Central memory CD8-positive, alpha-beta T cell (primary cell): ENCODE measurements at regions not wholly inside any gene's neighbourhood (a gene's known extent, or its start where the extent isn't known, plus 50 kb on each side); places are given as distances from the start of the nearest gene placed in this dataset.

Experiments used
- ATAC-seq: fragments of 150-1000 bp; cut with Tn5 transposase; replicated peaks from 2 replicates; pipeline ENCODE4 v1.10.0; 2022; ENCODE audit warnings: mild to moderate bottlenecking, moderate FRiP score, moderate number of reproducible peaks; ENCODE audit not compliant: poor library complexity, severe bottlenecking; ENCODE audit errors: extremely low read depth
- DNase-seq, 2 donors: peaks; one replicate each; pipeline ENCODE4 v3.0.0; 2021; ENCODE audit warnings: low spot score in 2 of 2
- H3K27ac Mint-ChIP-seq: one replicate; pipeline ENCODE4 v1.8.0; 2022; ENCODE audit warnings: low read depth, mild to moderate bottlenecking, moderate library complexity, mixed read lengths
- H3K27me3 Mint-ChIP-seq: one replicate; pipeline ENCODE4 v1.8.0; 2022; ENCODE audit warnings: mixed read lengths
- H3K36me3 Mint-ChIP-seq: one replicate; pipeline ENCODE4 v1.8.0; 2022; ENCODE audit warnings: mild to moderate bottlenecking, moderate library complexity, mixed read lengths; ENCODE audit not compliant: insufficient read depth
- H3K4me1 Mint-ChIP-seq: one replicate; pipeline ENCODE4 v1.8.0; 2022; ENCODE audit warnings: mixed read lengths
- H3K4me3 Mint-ChIP-seq: one replicate; pipeline ENCODE4 v1.8.0; 2022; ENCODE audit warnings: mild to moderate bottlenecking, moderate library complexity, mixed read lengths
- H3K9me3 Mint-ChIP-seq: one replicate; pipeline ENCODE4 v1.8.0; 2022; ENCODE audit warnings: mixed read lengths

DNA sequence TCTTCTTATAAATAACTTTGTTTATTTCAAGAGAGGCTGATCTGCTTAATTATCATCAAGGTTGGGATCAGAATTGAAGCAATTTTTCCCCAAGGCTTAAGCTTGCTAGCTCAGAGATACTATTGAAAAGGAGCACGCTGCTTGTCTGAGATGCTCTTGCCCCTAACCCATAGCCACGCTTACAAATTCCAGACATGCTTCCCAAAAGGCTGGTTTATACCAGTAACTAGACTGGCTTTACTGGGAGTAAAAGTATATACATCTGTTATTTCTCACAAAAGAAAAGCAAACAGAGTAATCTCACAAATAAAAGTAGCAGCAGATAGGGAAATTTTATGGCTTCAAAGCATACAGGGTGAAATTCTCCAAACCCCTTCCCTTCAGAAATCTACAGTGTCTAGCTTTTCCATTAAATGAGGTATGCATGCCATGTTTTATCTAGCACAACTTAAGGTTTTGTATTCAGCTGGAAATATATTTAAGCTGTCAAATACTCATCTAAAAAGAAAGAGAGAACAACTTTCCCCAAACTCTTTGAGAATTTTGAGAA lies 163.2 kb upstream of the TRPC7 start:
- H3K27ac Mint-ChIP-seq = no peak overlapping the region
- ATAC-seq = no peak

DNA sequence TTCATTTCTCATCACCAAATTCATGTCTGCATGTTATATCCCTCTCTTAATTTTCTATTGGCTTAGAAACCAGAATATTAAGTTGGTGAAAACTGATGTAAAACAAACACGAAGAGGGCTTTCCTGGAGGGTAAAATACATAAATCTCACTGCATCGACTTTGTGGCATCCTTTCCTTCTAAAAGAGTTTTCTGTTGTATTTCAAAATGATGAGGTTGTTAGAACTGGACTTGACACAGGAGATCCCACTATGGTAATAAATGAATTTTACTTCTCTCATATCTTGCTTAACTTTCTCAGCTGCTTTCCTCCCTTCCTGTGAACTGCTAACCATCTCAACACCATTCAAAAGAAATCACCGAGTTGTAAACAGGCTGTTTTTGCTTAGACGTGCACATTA lies 162.0 kb upstream of the TRPC7 start:
- H3K27ac Mint-ChIP-seq = no peak overlapping the region
- ATAC-seq = no peak
- DNase-seq = no peak
- no peaks in the 10 kb centered on the region for H3K4me1 Mint-ChIP-seq
- H3K9me3 Mint-ChIP-seq = no peaks in the 10 kb centered on the region
- H3K36me3 Mint-ChIP-seq = peaks cover 1% of the 10 kb centered on the region
- no peaks in the 10 kb centered on the region for H3K27me3 Mint-ChIP-seq
- no peak overlapping the region for H3K4me3 Mint-ChIP-seq

More for the DNA sequence above, 163.2 kb upstream of the TRPC7 start:
- no peaks in the 10 kb centered on the region for H3K27me3 Mint-ChIP-seq
- H3K4me1 Mint-ChIP-seq = no peaks in the 10 kb centered on the region
- H3K36me3 Mint-ChIP-seq = peaks cover 1% of the 10 kb centered on the region
- H3K4me3 Mint-ChIP-seq = no peak overlapping the region
- DNase-seq = no peak
- H3K9me3 Mint-ChIP-seq = no peaks in the 10 kb centered on the region

DNA sequence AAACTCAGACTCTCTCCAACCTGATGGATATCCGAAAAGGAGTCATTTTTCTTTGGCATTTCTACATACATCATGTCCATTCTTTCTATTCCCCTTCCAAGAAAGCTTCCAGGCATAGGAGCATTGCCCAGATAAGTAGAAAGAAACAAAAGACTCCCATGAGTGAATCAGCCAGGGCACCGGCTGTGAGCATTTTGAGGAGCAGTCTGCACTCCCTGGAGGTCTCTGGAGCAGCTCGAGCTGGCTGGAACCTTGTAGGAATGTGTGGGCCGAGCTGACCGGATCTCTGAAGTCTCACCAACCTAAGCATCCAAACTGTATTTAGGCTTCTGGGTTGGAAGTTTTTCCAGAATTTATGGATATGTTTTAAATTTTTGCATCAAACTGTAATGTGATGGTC lies 161.4 kb upstream of the TRPC7 start:
- no peaks in the 10 kb centered on the region for H3K27me3 Mint-ChIP-seq
- peaks cover 1% of the 10 kb centered on the region for H3K36me3 Mint-ChIP-seq
- DNase-seq = no peak
- H3K4me1 Mint-ChIP-seq = no peaks in the 10 kb centered on the region
- no peaks in the 10 kb centered on the region for H3K9me3 Mint-ChIP-seq
- H3K27ac Mint-ChIP-seq = no peak overlapping the region
- ATAC-seq = no peak
- no peak overlapping the region for H3K4me3 Mint-ChIP-seq

DNA sequence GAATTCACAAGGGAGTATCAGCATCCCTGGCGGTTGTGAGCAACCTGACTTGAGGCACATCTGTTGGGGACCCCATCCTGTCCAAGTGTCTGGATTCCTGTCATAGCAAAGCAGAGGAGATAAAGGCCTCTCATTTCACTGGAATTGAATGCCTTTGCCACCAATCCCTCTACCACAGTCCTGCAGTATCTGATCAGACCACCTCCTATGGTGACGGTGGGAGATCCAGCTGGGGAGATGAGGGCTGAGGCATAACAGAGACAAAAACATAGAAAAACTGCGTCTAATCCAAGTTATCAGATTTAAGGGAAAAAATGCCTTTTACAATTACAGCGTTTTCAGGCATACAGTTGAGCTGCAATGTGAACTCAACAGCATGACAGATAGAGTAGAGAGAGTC lies 160.7 kb upstream of the TRPC7 start:
- no peak for ATAC-seq
- H3K27ac Mint-ChIP-seq = no peak overlapping the region
- peaks cover 1% of the 10 kb centered on the region for H3K36me3 Mint-ChIP-seq
- no peak for DNase-seq
- H3K27me3 Mint-ChIP-seq = no peaks in the 10 kb centered on the region
- H3K9me3 Mint-ChIP-seq = no peaks in the 10 kb centered on the region
- no peaks in the 10 kb centered on the region for H3K4me1 Mint-ChIP-seq
- H3K4me3 Mint-ChIP-seq = no peak overlapping the region

DNA sequence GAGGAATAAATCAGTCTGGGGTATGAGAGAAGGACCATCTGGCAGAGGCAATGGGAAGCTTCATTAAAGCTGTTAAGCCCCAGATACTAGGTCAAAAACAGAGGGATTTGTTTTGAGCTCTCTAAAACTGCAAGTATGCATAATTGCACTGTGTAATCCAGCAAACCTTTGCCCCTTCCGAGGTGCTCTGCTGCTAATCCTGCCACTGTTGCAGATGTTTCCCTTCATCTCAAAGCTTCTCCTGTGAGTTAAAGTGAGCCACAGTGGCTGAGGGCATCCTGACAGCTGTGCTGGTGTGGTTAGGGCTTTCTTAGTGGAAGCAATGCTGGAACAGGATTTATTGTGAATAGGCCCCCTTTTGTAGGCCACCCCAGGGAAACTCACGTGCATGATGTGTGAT lies 160.3 kb upstream of the TRPC7 start:
- H3K4me3 Mint-ChIP-seq = no peak overlapping the region
- H3K36me3 Mint-ChIP-seq = peaks cover 1% of the 10 kb centered on the region
- no peak for ATAC-seq
- no peaks in the 10 kb centered on the region for H3K27me3 Mint-ChIP-seq
- no peak overlapping the region for H3K27ac Mint-ChIP-seq
- H3K9me3 Mint-ChIP-seq = no peaks in the 10 kb centered on the region
- DNase-seq = no peak
- no peaks in the 10 kb centered on the region for H3K4me1 Mint-ChIP-seq

DNA sequence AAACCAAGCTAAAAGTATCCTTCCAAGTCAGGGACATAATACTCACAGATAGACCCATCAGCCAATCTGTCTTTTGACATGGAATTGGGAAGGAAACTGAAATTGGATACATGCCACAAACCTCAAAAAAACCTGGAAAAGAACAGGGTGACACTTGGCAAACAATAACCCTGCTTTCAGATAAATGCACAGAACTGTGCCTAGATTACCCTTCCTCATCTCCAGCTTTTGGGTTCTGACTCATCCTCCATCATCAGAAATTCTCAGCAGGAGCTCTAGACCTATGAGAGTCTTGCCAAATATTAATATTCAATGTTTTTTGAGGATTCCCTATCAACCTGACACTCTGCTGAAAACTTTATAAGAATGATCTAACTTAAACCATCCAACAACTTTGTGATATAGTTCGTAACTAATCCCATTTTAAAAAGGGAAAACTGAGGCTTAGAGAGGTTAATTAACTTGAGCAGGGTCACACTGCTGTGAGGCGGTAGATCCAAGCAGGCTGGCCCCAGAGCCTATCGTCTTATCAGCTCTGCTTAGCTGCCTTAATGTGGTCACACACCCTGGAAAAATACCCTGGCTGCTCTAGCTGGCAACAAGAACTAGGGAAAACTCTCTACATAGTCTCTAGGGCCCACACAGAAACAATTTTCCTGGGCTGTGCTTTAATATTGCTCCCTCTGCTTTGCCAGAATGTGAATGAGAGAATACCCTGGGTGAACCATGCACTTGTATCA lies 157.0 kb upstream of the TRPC7 start:
- Mint-ChIP-seq H3K27ac (no peak overlapping the region), H3K27me3 (peaks cover 9% of the 10 kb centered on the region), H3K4me1 (no peaks in the 10 kb centered on the region), H3K36me3 (peaks cover 1% of the 10 kb centered on the region), H3K4me3 (no peak overlapping the region), H3K9me3 (no peaks in the 10 kb centered on the region)
- ATAC-seq (no peak), DNase-seq (no peak)

DNA sequence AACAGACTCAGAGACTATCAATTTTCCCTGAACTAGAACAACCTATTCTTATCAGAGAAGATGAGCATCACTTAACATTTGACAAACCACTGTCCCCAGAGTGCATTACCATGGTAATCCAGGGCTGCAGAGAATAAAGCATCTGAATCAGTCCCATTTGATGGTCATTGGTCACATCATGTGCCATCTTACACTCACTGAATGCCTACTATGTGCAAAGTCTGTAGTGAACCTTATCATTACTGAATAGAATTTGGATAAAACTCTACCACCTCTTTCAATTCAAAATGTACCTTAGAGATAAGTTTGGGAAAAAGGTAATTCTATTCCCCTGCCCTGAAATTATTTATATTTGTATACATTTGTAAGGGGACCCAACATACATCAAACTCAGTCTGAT lies 156.4 kb upstream of the TRPC7 start:
- DNase-seq = no peak
- Mint-ChIP-seq H3K9me3 (no peaks in the 10 kb centered on the region), H3K4me3 (no peak overlapping the region), H3K27ac (no peak overlapping the region), H3K36me3 (peaks cover 1% of the 10 kb centered on the region), H3K4me1 (peaks cover 2% of the 10 kb centered on the region), H3K27me3 (peaks cover 9% of the 10 kb centered on the region)
- ATAC-seq = no peak

DNA sequence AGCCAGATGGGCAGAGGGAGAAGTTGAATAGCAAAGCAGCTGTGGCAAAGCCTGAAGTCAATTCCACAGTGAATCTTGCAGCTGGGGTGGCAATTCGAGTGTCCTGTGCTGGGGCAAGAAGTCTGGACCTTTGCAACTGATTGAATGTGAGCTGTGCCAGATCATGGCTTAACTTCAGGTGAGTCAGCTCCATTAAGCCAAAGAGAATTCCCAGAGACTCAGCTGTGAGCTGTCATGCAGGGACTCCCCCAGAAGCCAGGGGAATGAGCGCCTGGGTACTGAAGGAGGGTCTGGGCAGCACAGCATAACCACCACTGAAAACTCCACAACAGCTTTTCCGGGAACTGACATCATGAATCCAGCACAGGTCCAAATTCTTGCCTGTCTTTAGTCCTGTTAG lies 153.5 kb upstream of the TRPC7 start:
- DNase-seq (no peak), ATAC-seq (no peak)
- no peak overlapping the region for H3K4me3 Mint-ChIP-seq
- peaks cover 4% of the 10 kb centered on the region for H3K4me1 Mint-ChIP-seq
- peaks cover 3% of the 10 kb centered on the region for H3K9me3 Mint-ChIP-seq
- peaks cover 9% of the 10 kb centered on the region for H3K27me3 Mint-ChIP-seq
- peaks cover 1% of the 10 kb centered on the region for H3K36me3 Mint-ChIP-seq
- H3K27ac Mint-ChIP-seq = no peak overlapping the region

DNA sequence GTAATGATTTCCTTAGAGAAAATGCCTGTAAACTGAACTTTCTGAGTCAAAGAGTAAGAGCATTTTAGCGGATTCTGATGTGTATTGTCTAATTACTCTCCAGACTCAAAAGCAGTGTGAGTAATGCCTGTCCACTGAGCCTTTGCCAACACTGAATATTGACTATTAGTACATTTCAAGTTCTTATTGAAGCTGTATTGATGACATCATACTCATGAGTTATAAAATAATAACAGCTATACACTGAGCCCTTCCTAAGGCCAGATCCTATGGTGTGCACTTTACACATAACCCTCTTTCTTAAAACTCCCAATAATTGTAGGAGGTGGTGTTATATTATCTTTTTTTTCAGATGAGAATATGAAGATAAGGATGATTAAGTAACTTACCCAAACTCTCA lies 152.8 kb upstream of the TRPC7 start:
- ATAC-seq = no peak
- DNase-seq = no peak
- no peaks in the 10 kb centered on the region for H3K36me3 Mint-ChIP-seq

GRCh38 chr5:136517755-136518154 lies 152.4 kb upstream of the TRPC7 start:
- peaks cover 9% of the 10 kb centered on the region for H3K27me3 Mint-ChIP-seq
- DNase-seq = no peak
- no peaks in the 10 kb centered on the region for H3K36me3 Mint-ChIP-seq
- no peak overlapping the region for H3K4me3 Mint-ChIP-seq
- no peak overlapping the region for H3K27ac Mint-ChIP-seq
- ATAC-seq = no peak
- H3K9me3 Mint-ChIP-seq = peaks cover 5% of the 10 kb centered on the region
- H3K4me1 Mint-ChIP-seq = peaks cover 4% of the 10 kb centered on the region

More for the DNA sequence above, 152.8 kb upstream of the TRPC7 start:
- Mint-ChIP-seq H3K9me3 (peaks cover 5% of the 10 kb centered on the region), H3K27ac (no peak overlapping the region), H3K4me3 (no peak overlapping the region), H3K4me1 (peaks cover 4% of the 10 kb centered on the region), H3K27me3 (peaks cover 9% of the 10 kb centered on the region)

DNA sequence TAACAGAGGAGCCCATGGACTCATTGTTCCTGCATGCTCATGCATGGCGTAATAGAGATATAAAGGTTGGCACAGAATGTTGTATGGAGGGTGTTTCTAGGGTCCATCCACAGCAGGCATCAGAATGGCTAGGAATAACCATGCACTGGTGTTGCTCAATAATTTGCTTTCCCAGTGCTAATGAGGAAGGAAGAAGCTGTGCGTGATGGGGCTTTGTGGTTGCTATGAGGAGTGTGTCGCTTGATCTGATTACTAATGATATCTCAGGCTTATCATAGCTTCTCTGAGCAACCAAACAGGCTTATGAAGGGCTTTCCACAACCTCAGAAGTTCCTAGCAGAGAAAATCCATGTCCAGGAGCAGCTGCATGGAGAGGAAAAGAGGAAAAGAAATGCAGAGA lies 151.3 kb upstream of the TRPC7 start:
- ATAC-seq = no peak
- DNase-seq = no peak
- H3K4me3 Mint-ChIP-seq = no peak overlapping the region
- peaks cover 5% of the 10 kb centered on the region for H3K9me3 Mint-ChIP-seq
- H3K36me3 Mint-ChIP-seq = no peaks in the 10 kb centered on the region
- H3K27me3 Mint-ChIP-seq = peaks cover 9% of the 10 kb centered on the region
- no peak overlapping the region for H3K27ac Mint-ChIP-seq
- H3K4me1 Mint-ChIP-seq = peaks cover 4% of the 10 kb centered on the region

GRCh38 chr5:136513430-136513829 lies 148.1 kb upstream of the TRPC7 start:
- no peak for DNase-seq

DNA sequence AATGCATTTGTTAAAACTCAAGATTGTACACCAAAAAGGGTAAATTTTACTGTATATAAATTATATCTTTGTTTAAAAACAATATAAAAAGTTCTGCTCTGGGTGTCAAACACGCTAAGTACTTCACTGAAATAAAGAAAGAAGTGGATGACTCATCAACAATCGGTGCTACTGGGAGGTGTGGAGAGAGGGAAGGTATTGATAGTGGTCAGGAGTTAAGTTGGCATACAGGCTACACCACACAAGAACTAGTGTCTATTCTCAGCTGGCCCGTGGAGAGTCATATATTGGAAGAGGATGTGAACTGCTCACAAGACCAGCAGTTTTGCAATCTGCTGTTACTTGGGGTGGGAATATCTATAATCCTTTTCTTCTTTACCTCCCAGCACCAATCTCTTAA lies 145.7 kb upstream of the TRPC7 start:
- Mint-ChIP-seq H3K27me3 (no peaks in the 10 kb centered on the region), H3K27ac (no peak overlapping the region), H3K9me3 (peaks cover 5% of the 10 kb centered on the region), H3K4me3 (no peak overlapping the region), H3K36me3 (no peaks in the 10 kb centered on the region), H3K4me1 (no peaks in the 10 kb centered on the region)
- ATAC-seq (no peak), DNase-seq (no peak)

More at GRCh38 chr5:136513430-136513829, 148.1 kb upstream of the TRPC7 start:
- Mint-ChIP-seq H3K4me3 (no peak overlapping the region), H3K27ac (no peak overlapping the region), H3K27me3 (no peaks in the 10 kb centered on the region), H3K36me3 (no peaks in the 10 kb centered on the region), H3K9me3 (peaks cover 5% of the 10 kb centered on the region), H3K4me1 (peaks cover 4% of the 10 kb centered on the region)
- no peak for ATAC-seq
